Cardiac fibroblast (primary cell): ENCODE measurements at regions not wholly inside any gene's neighbourhood (a gene's known extent, or its start where the extent isn't known, plus 50 kb on each side); places are given as distances from the start of the nearest gene placed in this dataset.

Experiments used
- DNase-seq, 2 donors: peaks; one replicate each; pipeline versions ENCODE4 v3.0.0 to v3.0.0-alpha.2; 2010; ENCODE audit warnings: low read depth in 2 of 2
- H3K4me3 ChIP-seq, 2 donors: replicated peaks in 1 of 2; 1 replicate in 1 of 2; 2 replicates in 1 of 2; pipeline ENCODE4 v1.5.1; 2011; ENCODE audit warnings: low read depth in 2 of 2, low read length in 2 of 2, mild to moderate bottlenecking in 2 of 2, moderate library complexity in 1 of 2
- TF ChIP-seq, protein P1 (sequence below): IDR thresholded peaks from one replicate; pipeline ENCODE4 v1.5.1; 2011; ENCODE audit warnings: low read depth, mild to moderate bottlenecking, low read length, inconsistent platforms

DNA sequence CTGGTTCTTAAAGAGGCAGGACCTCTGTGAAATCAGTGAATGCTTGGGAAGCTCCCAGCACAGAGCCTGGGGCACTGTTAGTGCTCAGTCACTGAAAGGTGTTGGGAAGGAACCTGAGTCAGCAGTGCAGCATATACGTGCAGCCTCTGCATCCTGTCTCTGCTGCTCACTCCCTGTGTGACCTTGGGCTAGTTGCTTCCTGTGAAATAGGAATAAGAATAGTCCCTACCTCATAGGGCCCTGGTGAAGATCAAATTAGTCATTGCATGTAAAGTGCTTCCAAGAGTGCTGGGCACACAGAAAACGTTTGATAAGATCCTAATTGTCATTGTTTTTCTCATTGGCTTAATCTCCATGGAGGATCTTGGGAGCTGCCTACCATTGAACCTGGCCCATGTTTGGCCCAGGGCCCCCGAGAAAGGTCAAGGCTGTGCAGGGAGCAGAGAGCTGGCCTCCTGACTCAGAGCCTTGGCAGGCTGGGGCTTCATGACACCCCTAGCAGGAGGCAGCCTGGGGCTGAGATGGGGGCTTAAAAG, 73.3 kb upstream of the COL13A1 start:
- TF ChIP-seq, protein P1, sequence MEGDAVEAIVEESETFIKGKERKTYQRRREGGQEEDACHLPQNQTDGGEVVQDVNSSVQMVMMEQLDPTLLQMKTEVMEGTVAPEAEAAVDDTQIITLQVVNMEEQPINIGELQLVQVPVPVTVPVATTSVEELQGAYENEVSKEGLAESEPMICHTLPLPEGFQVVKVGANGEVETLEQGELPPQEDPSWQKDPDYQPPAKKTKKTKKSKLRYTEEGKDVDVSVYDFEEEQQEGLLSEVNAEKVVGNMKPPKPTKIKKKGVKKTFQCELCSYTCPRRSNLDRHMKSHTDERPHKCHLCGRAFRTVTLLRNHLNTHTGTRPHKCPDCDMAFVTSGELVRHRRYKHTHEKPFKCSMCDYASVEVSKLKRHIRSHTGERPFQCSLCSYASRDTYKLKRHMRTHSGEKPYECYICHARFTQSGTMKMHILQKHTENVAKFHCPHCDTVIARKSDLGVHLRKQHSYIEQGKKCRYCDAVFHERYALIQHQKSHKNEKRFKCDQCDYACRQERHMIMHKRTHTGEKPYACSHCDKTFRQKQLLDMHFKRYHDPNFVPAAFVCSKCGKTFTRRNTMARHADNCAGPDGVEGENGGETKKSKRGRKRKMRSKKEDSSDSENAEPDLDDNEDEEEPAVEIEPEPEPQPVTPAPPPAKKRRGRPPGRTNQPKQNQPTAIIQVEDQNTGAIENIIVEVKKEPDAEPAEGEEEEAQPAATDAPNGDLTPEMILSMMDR, result no peak
- DNase-seq, result peak; percentile 70 to 72
- no peak overlapping the region for H3K4me3 ChIP-seq

DNA sequence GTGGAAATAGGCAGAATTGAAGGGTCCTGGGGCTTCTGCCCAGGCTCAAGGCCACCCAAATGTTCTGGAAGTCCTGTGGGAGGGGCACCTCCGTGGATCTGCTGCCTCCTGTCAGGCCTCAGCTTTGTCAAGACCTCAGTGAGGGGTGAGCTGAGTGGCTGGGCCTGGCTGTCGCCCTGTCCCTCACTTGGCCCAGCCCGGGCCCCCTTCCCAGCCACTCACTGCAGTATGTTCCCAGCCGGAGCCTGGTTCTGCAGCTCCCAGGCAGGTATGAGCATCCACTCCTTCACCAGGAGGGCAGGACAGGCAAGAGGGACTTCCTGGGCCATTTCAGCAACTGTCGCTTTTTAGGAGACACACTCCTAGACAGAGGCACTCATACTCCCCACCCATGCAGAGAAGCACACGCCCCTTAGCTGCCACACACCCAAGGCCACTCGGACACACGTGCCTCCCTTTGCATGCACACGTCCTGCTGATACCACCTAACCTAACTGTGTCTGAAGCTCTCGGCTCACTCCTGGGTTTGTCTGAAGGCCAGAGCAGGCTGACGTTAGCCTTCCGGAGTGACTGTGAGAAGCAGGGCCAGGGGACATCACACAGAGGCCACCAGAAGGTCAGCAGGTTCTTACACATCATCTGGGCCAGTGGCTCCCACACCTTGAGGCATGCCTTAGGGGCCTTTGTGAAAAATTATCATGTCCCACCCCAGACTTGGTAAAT, 72.2 kb upstream of the COL13A1 start:
- TF ChIP-seq, protein P1, result no peak
- no peak overlapping the region for H3K4me3 ChIP-seq
- DNase-seq, result no peak

DNA sequence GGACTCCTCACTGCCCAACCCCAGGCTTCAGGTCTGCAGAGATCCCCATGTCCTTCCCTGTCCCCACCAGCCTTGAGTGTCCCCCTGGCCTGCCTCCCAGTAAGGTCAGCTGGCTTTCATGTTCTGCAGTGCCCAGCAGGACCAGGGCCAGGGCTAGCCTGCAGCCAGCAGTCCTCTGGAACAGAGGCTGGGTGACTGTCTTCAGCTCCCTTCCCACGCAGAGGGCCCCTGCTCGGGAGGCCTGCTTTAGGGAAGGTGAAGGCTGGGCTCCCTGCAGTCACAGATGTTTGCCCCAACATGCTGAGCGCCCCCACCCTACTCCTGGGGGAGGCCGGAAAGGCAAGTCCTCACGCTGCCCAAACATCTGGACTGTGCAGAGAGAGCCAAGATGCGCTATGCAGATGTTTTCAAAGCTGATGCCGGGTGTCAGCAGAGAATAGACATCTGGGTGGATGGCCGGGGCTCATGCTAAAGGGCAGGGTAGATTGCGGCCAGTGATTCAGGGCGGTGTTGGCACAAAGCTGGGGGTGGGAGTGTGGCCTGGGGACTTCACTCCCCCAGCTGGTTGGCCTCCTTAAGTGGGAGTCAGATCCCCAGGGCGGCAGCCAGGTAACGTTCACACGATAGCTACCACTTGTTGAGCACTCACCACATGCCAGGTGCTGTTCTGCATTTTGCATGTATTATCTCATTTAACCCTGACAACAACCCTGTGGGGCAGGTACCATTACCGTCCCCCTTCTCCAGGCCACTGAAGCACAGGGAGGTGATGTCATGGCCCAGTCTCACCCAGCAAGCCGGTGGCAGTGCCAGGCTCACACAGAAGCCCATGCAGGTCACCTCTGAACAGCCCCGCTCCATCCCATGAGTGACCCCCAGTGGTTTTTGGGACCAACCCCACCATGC, 71.2 kb upstream of the COL13A1 start:
- peak; percentile 24 to 53 for DNase-seq
- TF ChIP-seq, protein P1, result no peak
- no peak overlapping the region for H3K4me3 ChIP-seq

DNA sequence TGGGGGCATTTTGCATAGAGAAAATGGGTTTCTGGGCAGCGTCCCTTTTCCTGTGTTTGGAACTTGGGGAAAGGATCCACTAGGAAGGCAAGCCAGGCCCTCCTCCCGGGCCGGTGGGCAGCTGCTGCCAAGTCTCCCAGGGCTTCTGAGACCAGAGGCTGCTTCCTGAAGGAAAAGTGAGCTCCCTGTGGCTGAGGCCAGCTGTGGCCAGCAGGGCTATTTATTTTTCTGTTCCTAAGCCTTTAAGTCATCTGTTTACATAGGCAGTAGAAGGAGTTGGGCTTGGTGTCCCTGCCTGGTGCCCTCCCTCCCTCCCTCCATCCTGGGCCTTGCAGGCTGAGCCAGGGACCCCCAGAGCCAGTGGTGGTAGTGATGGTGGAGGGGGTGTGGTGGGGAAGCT, 70.5 kb upstream of the COL13A1 start:
- H3K4me3 ChIP-seq, result no peak overlapping the region
- peak; percentile 40 to 63 for DNase-seq
- TF ChIP-seq, protein P1, result peak; percentile 15

DNA sequence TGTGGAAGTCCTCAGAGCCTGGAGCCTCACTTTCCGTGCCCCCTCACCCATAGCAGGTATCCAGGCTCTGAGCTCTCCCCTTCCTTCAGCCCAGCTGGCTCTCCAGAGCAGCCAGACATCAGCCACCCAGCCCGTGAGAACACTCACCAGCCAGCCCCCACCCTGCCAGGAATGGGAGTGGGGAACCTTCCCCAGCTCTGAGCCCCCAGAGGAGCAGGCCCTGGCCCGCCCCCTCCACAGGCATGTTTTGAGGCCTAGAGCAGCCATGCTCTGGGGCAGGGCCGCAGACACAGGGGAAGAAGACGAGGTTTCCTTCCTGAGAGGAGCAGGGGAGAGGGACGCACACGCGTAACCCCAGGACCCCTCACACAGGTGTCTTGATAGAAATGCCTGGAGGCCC, 70.0 kb upstream of the COL13A1 start:
- TF ChIP-seq, protein P1, result no peak
- DNase-seq, result no peak
- no peak overlapping the region for H3K4me3 ChIP-seq

DNA sequence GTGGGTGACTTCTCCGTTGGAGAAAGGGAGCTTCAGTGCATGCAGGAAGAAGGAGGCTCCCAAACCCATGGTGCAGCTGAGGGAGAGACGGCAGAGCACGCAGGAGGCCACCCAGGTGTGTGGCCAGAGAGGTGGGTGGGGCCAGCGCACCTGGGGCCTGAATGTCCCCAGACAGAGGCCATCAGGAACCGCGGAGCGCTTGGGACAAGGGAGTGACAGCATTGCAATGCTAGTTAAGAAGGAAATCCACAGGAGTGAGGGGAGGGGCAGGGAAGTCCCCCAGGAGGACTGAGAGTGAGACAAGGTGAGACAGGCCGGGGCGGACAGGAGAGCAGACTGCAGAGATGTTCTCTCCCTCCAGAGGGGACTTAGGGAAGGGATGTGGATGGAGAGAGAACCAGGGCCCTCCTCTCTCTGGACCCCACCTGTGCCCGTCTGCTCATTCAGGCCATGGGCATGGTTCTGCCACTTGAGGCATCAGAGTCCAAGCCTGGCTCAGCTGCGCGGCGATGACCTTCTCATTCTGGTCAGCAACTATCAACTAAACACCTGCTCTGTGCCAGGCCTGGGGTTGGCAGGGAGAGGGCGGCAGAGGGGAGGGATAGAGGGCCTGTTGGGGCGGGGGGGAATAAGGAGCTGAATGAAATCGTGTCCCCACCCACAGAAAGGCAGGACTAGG, 69.4 kb upstream of the COL13A1 start:
- TF ChIP-seq, protein P1, result no peak
- no peak for DNase-seq

More for the DNA sequence above, 69.4 kb upstream of the COL13A1 start:
- H3K4me3 ChIP-seq, result no peak overlapping the region
